ENCODE measurements at regions not wholly inside any gene's neighbourhood (a gene's known extent, or its start where the extent isn't known, plus 50 kb on each side); places are given as distances from the start of the nearest gene placed in this dataset.

DNA sequence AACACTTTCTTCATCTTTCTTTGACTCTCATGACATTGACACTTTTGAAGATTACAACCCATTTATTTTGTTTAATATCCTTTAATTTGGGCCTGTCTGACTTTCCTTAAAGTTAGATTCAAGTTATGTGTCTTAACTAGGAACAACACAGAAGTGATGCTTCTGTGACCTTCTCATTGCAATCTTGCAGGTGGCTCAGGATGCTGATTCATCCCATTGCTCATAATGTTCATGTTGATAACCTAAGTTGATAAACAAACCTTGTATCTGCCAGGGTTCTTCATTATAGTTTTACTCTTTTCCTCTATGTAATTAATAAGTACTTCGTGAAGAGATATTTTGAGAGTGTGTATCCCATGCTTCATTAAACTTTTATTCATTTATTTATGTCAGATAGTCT lies 107.2 kb upstream of the SHB start (continued):
- TF ChIP-seq, protein P1, sequence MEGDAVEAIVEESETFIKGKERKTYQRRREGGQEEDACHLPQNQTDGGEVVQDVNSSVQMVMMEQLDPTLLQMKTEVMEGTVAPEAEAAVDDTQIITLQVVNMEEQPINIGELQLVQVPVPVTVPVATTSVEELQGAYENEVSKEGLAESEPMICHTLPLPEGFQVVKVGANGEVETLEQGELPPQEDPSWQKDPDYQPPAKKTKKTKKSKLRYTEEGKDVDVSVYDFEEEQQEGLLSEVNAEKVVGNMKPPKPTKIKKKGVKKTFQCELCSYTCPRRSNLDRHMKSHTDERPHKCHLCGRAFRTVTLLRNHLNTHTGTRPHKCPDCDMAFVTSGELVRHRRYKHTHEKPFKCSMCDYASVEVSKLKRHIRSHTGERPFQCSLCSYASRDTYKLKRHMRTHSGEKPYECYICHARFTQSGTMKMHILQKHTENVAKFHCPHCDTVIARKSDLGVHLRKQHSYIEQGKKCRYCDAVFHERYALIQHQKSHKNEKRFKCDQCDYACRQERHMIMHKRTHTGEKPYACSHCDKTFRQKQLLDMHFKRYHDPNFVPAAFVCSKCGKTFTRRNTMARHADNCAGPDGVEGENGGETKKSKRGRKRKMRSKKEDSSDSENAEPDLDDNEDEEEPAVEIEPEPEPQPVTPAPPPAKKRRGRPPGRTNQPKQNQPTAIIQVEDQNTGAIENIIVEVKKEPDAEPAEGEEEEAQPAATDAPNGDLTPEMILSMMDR (IDR thresholded peaks at IDR 0.05; ENCODE audit: low read depth, low read length, missing input control), result no peak
- TF ChIP-seq EGR1 (IDR thresholded peaks at IDR 0.05; ENCODE audit: low read depth in 2 of 2), result no peak
- no peak for TF ChIP-seq RAD21 (IDR thresholded peaks at IDR 0.05)

DNA sequence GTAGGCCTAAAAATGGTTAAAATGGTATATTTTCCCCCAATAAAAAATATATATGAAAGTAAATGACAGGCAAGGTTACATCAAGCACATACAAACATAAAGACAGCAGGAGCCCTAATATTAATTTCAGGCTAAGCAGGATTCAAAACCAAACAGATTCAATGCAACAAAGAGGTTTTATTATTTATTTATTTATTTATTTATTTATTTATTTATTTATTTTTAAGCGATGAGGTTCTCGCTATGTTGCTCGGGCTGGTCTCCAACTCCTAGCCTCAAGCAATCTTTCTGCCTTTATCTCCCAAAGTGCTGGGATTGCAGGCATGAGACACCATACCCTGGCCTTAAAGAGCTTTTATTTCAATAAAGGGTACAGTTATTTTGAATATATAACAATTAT lies 106.4 kb upstream of the SHB start:
- Histone ChIP-seq H3K4me3 (ENCODE audit: low read depth in 1 of 3, low read length in 3 of 3) (no peak overlapping the region), H3K9me3 (ENCODE audit: control insufficient read depth in 4 of 4, low read length in 3 of 4) (peaks cover 2 to 9% (median 4%) of the 10 kb centered on the region in 4 donors), H3K27ac (ENCODE audit: low read depth in 1 of 2, low read length in 2 of 2) (no peak overlapping the region), H3K9ac (ENCODE audit: low read depth in 1 of 2, low read length in 2 of 2) (no peak overlapping the region), H3K4me1 (ENCODE audit: control insufficient read depth in 4 of 4, insufficient read depth in 4 of 4, low read length in 3 of 4) (no peaks in the 10 kb centered on the region), H3K27me3 (ENCODE audit: control insufficient read depth in 4 of 4, insufficient read depth in 4 of 4, low read length in 3 of 4) (no peaks in the 10 kb centered on the region), H3K36me3 (ENCODE audit: control insufficient read depth in 4 of 4, insufficient read depth in 3 of 4, low read depth in 1 of 4, low read length in 3 of 4) (no peaks in the 10 kb centered on the region)
- no peak for DNase-seq (ENCODE audit: low spot score)
- 97% methylated on average over 3 of the region's 3 CpGs for WGBS
- TF ChIP-seq RXRA (IDR thresholded peaks at IDR 0.05) (no peak), HNF4A (conservative IDR thresholded peaks at IDR 0.05) (no peak), EGR1 (IDR thresholded peaks at IDR 0.05; ENCODE audit: low read depth in 2 of 2) (no peak), FOXA2 (IDR thresholded peaks at IDR 0.05) (no peak), RAD21 (IDR thresholded peaks at IDR 0.05) (no peak), GABPA (IDR thresholded peaks at IDR 0.05 in 1 of 2, conservative IDR thresholded peaks at IDR 0.05 in 1 of 2) (no peak), HNF4G (IDR thresholded peaks at IDR 0.05) (no peak), YY1 (IDR thresholded peaks at IDR 0.05) (no peak), NR2F2 (IDR thresholded peaks at IDR 0.05) (no peak), SP1 (IDR thresholded peaks at IDR 0.05) (no peak), FOXA1 (IDR thresholded peaks at IDR 0.05) (no peak), JUND (IDR thresholded peaks at IDR 0.05) (no peak)
- TF ChIP-seq, protein P2, sequence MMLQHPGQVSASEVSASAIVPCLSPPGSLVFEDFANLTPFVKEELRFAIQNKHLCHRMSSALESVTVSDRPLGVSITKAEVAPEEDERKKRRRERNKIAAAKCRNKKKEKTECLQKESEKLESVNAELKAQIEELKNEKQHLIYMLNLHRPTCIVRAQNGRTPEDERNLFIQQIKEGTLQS (IDR thresholded peaks at IDR 0.05), result no peak
- TF ChIP-seq, protein P3, sequence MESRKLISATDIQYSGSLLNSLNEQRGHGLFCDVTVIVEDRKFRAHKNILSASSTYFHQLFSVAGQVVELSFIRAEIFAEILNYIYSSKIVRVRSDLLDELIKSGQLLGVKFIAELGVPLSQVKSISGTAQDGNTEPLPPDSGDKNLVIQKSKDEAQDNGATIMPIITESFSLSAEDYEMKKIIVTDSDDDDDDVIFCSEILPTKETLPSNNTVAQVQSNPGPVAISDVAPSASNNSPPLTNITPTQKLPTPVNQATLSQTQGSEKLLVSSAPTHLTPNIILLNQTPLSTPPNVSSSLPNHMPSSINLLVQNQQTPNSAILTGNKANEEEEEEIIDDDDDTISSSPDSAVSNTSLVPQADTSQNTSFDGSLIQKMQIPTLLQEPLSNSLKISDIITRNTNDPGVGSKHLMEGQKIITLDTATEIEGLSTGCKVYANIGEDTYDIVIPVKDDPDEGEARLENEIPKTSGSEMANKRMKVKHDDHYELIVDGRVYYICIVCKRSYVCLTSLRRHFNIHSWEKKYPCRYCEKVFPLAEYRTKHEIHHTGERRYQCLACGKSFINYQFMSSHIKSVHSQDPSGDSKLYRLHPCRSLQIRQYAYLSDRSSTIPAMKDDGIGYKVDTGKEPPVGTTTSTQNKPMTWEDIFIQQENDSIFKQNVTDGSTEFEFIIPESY (IDR thresholded peaks at IDR 0.05), result no peak
- TF ChIP-seq, protein P1 (IDR thresholded peaks at IDR 0.05; ENCODE audit: low read depth, low read length, missing input control), result no peak
- TF ChIP-seq, protein P4, sequence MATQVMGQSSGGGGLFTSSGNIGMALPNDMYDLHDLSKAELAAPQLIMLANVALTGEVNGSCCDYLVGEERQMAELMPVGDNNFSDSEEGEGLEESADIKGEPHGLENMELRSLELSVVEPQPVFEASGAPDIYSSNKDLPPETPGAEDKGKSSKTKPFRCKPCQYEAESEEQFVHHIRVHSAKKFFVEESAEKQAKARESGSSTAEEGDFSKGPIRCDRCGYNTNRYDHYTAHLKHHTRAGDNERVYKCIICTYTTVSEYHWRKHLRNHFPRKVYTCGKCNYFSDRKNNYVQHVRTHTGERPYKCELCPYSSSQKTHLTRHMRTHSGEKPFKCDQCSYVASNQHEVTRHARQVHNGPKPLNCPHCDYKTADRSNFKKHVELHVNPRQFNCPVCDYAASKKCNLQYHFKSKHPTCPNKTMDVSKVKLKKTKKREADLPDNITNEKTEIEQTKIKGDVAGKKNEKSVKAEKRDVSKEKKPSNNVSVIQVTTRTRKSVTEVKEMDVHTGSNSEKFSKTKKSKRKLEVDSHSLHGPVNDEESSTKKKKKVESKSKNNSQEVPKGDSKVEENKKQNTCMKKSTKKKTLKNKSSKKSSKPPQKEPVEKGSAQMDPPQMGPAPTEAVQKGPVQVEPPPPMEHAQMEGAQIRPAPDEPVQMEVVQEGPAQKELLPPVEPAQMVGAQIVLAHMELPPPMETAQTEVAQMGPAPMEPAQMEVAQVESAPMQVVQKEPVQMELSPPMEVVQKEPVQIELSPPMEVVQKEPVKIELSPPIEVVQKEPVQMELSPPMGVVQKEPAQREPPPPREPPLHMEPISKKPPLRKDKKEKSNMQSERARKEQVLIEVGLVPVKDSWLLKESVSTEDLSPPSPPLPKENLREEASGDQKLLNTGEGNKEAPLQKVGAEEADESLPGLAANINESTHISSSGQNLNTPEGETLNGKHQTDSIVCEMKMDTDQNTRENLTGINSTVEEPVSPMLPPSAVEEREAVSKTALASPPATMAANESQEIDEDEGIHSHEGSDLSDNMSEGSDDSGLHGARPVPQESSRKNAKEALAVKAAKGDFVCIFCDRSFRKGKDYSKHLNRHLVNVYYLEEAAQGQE (IDR thresholded peaks at IDR 0.05), result no peak

All from liver (tissue), 8 donors.